ENCODE measurements at regions not wholly inside any gene's neighbourhood (a gene's known extent, or its start where the extent isn't known, plus 50 kb on each side); places are given as distances from the start of the nearest gene placed in this dataset.

DNA sequence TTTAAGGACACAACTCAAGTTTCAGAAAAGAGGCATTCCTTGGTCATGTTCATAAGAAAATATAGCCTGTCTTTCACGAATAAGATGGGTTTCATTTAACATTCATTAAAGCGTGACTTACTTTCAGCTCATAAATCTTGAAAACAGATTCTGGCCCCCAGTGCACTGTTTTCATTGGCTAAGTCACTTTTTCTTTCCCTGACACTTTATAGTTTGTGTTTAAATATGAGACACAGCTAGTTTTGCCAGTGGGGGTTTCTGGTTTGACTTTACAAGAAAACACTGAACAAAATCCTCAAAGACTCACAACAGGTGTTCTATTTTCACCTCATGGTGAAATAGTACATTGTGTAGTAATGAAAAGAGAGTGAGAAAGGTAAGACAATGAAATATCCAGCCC is 65.9 kb downstream of the PHLDA1 start:
- TF ChIP-seq NFIC (IDR thresholded peaks at IDR 0.05; ENCODE audit: borderline replicate concordance) (no peak), CTCF (IDR thresholded peaks at IDR 0.05) (no peak), ELF1 (IDR thresholded peaks at IDR 0.05) (no peak), YY1 (IDR thresholded peaks at IDR 0.05; ENCODE audit: low read depth) (no peak)
